ENCODE measurements at regions not wholly inside any gene's neighbourhood (a gene's known extent, or its start where the extent isn't known, plus 50 kb on each side); places are given as distances from the start of the nearest gene placed in this dataset.

- TF ChIP-seq, protein P1, sequence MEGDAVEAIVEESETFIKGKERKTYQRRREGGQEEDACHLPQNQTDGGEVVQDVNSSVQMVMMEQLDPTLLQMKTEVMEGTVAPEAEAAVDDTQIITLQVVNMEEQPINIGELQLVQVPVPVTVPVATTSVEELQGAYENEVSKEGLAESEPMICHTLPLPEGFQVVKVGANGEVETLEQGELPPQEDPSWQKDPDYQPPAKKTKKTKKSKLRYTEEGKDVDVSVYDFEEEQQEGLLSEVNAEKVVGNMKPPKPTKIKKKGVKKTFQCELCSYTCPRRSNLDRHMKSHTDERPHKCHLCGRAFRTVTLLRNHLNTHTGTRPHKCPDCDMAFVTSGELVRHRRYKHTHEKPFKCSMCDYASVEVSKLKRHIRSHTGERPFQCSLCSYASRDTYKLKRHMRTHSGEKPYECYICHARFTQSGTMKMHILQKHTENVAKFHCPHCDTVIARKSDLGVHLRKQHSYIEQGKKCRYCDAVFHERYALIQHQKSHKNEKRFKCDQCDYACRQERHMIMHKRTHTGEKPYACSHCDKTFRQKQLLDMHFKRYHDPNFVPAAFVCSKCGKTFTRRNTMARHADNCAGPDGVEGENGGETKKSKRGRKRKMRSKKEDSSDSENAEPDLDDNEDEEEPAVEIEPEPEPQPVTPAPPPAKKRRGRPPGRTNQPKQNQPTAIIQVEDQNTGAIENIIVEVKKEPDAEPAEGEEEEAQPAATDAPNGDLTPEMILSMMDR (conservative IDR thresholded peaks at IDR 0.05; ENCODE audit: low read depth, low read length): no peak
- TF ChIP-seq EZH2phosphoT487 (IDR thresholded peaks at IDR 0.05; ENCODE audit: borderline replicate concordance, low read length): no peak
- TF ChIP-seq EZH2 (IDR thresholded peaks at IDR 0.05; ENCODE audit: low read length, unreplicated experiment): no peak
Observed at GRCh38 chr13:107208889-107209288, 641.0 kb upstream of the ARGLU1 start.

Data from PC-3 (cell line).